Urinary bladder (tissue), 3 donors: ENCODE measurements at regions not wholly inside any gene's neighbourhood (a gene's known extent, or its start where the extent isn't known, plus 50 kb on each side); places are given as distances from the start of the nearest gene placed in this dataset.
"Not testable (repeated sequence)": the region's sequence is repeated elsewhere in the genome, so short reads cannot be mapped to it uniquely, and the experiment has no call there.

Experiments
- DNase-seq: peaks from one replicate; pipeline ENCODE4 v3.0.0-alpha.2; 2015; ENCODE audit errors: extremely low spot score
- H3K27ac ChIP-seq: one replicate; pipeline ENCODE4 v1.5.1; 2013; ENCODE audit warnings: low read depth, mild to moderate bottlenecking, moderate library complexity
- H3K36me3 ChIP-seq: one replicate; pipeline ENCODE4 v1.6.1; 2013; ENCODE audit warnings: mild to moderate bottlenecking, moderate library complexity; ENCODE audit not compliant: insufficient read depth
- H3K4me1 ChIP-seq: one replicate; pipeline ENCODE4 v1.6.1; 2013; ENCODE audit warnings: mild to moderate bottlenecking, moderate library complexity; ENCODE audit not compliant: insufficient read depth
- H3K4me3 ChIP-seq: one replicate; pipeline ENCODE4 v1.5.1; 2013; ENCODE audit warnings: low read depth, low read length
- WGBS: extraction: QIAGEN DNeasy Blood & Tissue Kit; methylation state at CpG from one replicate; pipeline ENCODE4 v1.1.7; 2013; 5-methylcytosine and 5-hydroxymethylcytosine counted together
- donor health status: healthy with polysubstance abuse.
- donor health status: healthy.

DNA sequence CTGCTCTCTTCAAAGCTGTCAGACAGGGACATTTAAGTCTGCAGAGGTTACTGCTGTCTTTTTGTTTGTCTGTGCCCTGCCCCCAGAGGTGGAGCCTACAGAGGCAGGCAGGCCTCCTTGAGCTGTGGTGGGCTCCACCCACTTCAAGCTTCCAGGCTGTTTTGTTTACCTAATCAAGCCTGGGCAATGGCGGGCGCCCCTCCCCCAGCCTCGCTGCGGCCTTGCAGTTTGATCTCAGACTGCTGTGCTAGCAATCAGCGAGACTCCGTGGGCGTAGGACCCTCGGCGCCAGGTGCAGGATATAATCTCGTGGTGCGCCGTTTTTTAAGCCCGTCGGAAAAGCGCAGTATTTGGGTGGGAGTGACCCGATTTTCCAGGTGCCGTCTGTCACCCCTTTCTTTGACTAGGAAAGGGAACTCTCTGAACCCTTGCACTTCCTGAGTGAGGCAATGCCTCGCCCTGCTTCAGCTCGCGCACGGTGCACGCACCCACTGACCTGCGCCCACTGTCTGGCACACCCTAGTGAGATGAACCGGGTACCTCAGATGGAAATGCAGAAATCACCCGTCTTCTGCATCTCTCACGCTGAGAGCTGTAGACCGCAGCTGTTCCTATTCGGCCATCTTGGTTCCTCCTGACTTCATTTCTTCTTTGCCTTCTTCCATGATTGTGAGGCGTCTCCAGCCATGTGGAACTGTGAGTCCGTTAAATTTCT lies 93.5 kb upstream of the EYA4 start:
- DNase-seq, H3K36me3 ChIP-seq, H3K4me3 ChIP-seq, H3K27ac ChIP-seq, H3K4me1 ChIP-seq: not testable (repeated sequence)
- WGBS = 87% methylated on average over 30 of the region's 30 CpGs

DNA sequence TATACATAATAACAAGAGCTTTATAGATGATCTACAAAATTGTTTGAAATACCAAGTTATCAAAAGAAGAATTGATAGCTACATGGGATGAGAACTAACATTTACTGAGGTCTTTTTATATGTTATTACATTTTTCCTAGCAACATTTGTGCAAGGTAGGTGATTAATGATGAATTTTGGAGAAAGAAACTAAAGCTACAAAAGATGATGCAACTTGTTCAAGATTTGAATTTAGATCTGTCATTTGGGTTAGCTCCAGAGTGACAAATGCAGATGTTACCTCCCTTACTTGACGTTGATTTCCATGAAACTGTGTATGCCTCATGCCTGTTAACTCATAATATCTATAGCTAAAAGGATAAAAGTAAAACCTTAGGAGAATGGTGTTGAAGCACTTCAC lies 84.5 kb upstream of the EYA4 start:
- H3K4me1 ChIP-seq = no peaks in the 10 kb centered on the region
- no peak overlapping the region for H3K27ac ChIP-seq
- 77% methylated on average over 1 of the region's 1 CpG for WGBS
- no peak overlapping the region for H3K4me3 ChIP-seq
- no peak for DNase-seq
- no peaks in the 10 kb centered on the region for H3K36me3 ChIP-seq

GRCh38 chr6:133157995-133158394 lies 83.2 kb upstream of the EYA4 start:
- H3K36me3 ChIP-seq = no peaks in the 10 kb centered on the region
- H3K4me3 ChIP-seq = no peak overlapping the region
- 81% methylated on average over 2 of the region's 2 CpGs for WGBS
- no peaks in the 10 kb centered on the region for H3K4me1 ChIP-seq
- H3K27ac ChIP-seq = no peak overlapping the region
- no peak for DNase-seq

DNA sequence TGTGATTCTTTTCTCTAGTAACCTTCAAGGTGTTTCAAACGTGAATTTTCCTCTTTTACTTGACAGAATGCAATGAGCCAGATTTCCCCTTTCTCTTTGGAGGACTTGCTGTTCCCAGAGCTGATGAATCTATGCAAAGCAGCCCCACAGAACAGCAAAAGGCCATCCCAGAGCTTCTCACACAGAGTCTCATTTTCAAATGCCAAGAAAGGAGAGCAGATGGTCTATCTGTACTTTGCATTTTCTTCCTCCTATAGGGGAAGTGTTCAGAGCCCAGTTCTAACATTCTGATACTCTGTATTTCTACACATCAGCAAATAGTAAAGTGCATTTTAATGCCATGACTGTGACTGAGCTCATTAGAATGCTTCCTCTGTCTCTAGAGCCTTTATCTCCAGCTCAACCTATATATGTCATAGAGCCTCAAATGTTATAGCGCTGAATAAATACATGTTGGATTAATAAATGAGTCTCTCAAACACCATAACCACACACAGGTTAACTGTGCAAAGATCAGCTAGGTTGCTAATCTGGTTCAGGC lies 81.8 kb upstream of the EYA4 start:
- Histone ChIP-seq H3K27ac (no peak overlapping the region), H3K4me1 (no peaks in the 10 kb centered on the region), H3K4me3 (no peak overlapping the region), H3K36me3 (no peaks in the 10 kb centered on the region)
- WGBS = 39% methylated on average over 2 of the region's 2 CpGs
- DNase-seq = no peak

DNA sequence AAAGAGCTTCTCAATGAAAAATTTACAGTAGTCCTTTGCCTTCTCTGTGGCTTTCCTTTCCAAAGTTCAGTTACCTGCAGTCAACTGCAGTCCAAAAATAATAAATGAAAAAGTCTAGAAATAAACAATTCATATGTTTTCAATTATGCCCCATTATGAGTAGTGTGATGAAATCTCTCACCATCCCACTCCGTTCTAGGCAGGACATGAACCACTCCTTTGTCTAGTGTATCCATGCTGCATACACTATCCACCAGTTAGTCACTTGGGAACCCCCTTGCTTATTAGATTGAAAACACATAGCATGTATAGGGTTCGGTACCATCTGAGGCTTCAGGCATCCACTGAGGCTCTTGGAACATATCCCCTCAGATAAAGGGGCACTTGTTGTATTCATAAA lies 80.6 kb upstream of the EYA4 start:
- Histone ChIP-seq H3K27ac (no peak overlapping the region), H3K36me3 (no peaks in the 10 kb centered on the region), H3K4me1 (no peaks in the 10 kb centered on the region), H3K4me3 (no peak overlapping the region)
- WGBS = 79% methylated on average over 2 of the region's 2 CpGs
- DNase-seq = no peak

- no peak overlapping the region for H3K27ac ChIP-seq
- H3K36me3 ChIP-seq = no peaks in the 10 kb centered on the region
- no peak for DNase-seq
- H3K4me3 ChIP-seq = no peak overlapping the region
- no peaks in the 10 kb centered on the region for H3K4me1 ChIP-seq
These were observed 75.9 kb upstream of the EYA4 start for GRCh38 chr6:133165235-133165634.

DNA sequence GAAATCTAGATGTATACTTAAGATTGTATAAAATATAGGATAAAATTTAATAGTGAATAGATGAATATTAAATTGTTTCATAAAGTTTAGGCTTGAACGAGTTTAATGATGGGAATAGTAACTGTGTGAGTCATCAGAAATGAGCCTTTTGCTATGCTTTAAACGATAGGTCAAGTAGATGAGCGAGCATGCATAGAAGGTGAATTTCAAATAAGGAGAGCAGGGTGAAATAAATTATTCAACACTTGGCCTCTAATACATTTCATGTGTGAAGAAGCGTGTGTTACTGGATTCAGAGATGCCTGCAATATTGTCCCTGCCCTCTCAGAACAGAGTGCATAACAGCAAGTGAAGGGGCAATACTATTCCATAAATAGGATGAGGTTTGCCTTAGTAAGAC lies 74.4 kb upstream of the EYA4 start:
- no peak overlapping the region for H3K27ac ChIP-seq
- DNase-seq = no peak
- no peaks in the 10 kb centered on the region for H3K36me3 ChIP-seq
- H3K4me1 ChIP-seq = no peaks in the 10 kb centered on the region
- no peak overlapping the region for H3K4me3 ChIP-seq
- WGBS = 48% methylated on average over 4 of the region's 4 CpGs

DNA sequence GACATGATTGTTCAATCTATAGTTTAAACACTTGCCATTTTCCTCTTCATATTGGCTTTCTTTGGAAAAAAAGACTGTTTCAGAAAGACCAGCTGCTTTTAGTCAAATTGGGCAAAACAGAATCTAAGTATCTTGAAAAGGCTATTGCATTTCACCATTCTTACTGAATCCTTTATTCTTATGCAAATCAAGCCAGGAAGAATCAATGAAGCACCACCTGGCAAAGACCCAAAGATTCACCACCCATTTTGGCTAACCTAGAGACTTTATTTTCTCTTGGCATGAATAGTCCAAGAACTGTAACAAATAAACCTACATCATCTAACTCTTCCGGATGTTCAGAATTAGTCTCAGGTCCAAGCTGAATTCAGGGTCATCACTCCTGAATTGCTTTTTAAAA lies 71.3 kb upstream of the EYA4 start:
- 84% methylated on average over 1 of the region's 1 CpG for WGBS
- no peak for DNase-seq
- Histone ChIP-seq H3K4me3 (no peak overlapping the region), H3K4me1 (no peaks in the 10 kb centered on the region), H3K27ac (no peak overlapping the region), H3K36me3 (no peaks in the 10 kb centered on the region)

GRCh38 chr6:133170602-133171001 lies 70.6 kb upstream of the EYA4 start:
- Histone ChIP-seq H3K36me3 (no peaks in the 10 kb centered on the region), H3K4me1 (no peaks in the 10 kb centered on the region), H3K27ac (no peak overlapping the region), H3K4me3 (no peak overlapping the region)
- no peak for DNase-seq

DNA sequence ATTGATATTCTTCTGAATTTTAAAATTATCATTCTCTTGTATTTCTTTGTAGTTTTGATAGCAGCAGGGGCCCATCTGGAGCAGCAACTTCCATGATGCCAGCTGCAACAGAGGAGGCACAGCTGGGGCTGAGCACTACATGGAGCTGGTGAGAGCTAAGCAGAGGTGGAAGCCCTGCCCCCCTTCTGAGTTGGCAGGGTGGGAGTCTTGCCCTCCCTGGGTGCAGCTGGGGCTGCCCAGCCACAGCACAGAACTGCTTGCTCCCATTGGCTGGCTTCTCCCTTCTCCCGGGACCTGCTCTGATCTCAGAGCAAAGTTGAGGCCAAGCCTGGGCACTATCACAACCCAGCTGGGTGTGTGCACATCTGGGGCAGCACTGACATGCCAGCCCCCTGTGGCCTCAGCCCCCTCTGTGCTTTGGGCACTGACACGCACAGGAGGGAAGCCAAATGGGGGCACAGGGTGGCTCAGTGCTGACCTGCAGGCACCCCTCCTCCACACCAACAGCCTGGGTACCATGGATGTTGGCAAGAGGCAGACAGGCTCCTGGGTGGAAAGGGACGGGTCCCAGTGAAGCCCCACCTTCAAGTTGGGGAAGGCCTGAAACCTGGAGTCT lies 69.1 kb upstream of the EYA4 start:
- no peak overlapping the region for H3K27ac ChIP-seq
- WGBS = 95% methylated on average over 3 of the region's 3 CpGs
- DNase-seq = no peak
- no peaks in the 10 kb centered on the region for H3K4me1 ChIP-seq
- H3K4me3 ChIP-seq = no peak overlapping the region
- H3K36me3 ChIP-seq = no peaks in the 10 kb centered on the region

- no peak for DNase-seq
- Histone ChIP-seq H3K36me3 (no peaks in the 10 kb centered on the region), H3K4me3 (no peak overlapping the region), H3K27ac (no peak overlapping the region), H3K4me1 (no peaks in the 10 kb centered on the region)
- WGBS = 80% methylated on average over 4 of the region's 4 CpGs
These were observed 67.9 kb upstream of the EYA4 start for GRCh38 chr6:133173276-133173675.

GRCh38 chr6:133179481-133179880 lies 61.7 kb upstream of the EYA4 start:
- H3K27ac ChIP-seq = no peak overlapping the region
- H3K4me3 ChIP-seq = no peak overlapping the region
- DNase-seq = no peak
- no peaks in the 10 kb centered on the region for H3K36me3 ChIP-seq
- no peaks in the 10 kb centered on the region for H3K4me1 ChIP-seq

- DNase-seq = no peak
- 84% methylated on average over 2 of the region's 2 CpGs for WGBS
- no peaks in the 10 kb centered on the region for H3K4me1 ChIP-seq
These were observed 57.5 kb upstream of the EYA4 start for GRCh38 chr6:133183691-133184090.

GRCh38 chr6:133184798-133185372 lies 56.3 kb upstream of the EYA4 start:
- H3K36me3 ChIP-seq = no peaks in the 10 kb centered on the region
- DNase-seq = no peak
- no peak overlapping the region for H3K27ac ChIP-seq
- 34% methylated on average over 2 of the region's 2 CpGs for WGBS
- H3K4me1 ChIP-seq = no peaks in the 10 kb centered on the region
- no peak overlapping the region for H3K4me3 ChIP-seq

More at GRCh38 chr6:133183691-133184090, 57.5 kb upstream of the EYA4 start:
- Histone ChIP-seq H3K36me3 (no peaks in the 10 kb centered on the region), H3K27ac (no peak overlapping the region), H3K4me3 (no peak overlapping the region)
